OCI-LY3 (cell line): ENCODE measurements at regions not wholly inside any gene's neighbourhood (a gene's known extent, or its start where the extent isn't known, plus 50 kb on each side); places are given as distances from the start of the nearest gene placed in this dataset.

ENCODE experiments used
- EZH2phosphoT487 ChIP-seq: fragments of 200-600 bp; shearing (Covaris generic); IDR thresholded peaks from 2 replicates; pipeline ENCODE4 v1.6.1; 2018; ENCODE audit warnings: antibody characterized with exemption, mixed run types, low read depth
- TF ChIP-seq, protein P1 (sequence below): fragments of 200-600, 300-600 bp; sonication (generic); IDR thresholded peaks from 2 replicates; pipeline ENCODE4 v1.5.1; 2014; ENCODE audit warnings: antibody characterized with exemption, low read length, low read depth

DNA sequence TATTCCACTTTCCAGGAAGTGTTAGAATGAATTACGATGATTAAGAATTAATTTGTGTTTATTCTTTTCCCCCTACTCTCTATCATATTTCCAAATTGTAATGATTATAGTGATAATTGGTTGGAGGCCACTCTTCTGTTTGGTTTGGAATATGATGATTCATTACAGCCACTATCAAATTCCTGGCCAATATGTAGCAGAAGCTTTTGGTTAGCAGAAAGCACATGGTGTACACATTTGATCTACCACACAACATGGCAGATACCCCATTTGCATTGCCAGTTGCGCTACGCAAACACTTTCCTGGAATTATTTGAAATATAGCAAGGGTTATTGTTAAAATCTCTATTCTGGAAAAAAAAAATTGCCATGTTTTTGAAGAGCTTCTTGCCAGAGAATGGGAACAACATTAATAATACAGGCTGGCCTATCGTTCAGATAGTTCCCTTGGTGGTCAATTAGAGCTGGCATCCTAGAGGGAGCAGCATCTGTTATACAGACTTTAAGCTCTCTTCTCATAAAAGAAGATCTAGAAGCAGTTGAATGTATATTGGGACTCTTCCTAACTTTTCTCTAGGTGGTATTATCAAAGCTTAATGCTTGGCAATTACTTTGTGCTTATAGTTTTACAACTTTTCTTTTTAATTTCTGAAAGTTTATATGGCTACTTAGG is 455.0 kb upstream of the ACTBL2 start:
- TF ChIP-seq, protein P1, sequence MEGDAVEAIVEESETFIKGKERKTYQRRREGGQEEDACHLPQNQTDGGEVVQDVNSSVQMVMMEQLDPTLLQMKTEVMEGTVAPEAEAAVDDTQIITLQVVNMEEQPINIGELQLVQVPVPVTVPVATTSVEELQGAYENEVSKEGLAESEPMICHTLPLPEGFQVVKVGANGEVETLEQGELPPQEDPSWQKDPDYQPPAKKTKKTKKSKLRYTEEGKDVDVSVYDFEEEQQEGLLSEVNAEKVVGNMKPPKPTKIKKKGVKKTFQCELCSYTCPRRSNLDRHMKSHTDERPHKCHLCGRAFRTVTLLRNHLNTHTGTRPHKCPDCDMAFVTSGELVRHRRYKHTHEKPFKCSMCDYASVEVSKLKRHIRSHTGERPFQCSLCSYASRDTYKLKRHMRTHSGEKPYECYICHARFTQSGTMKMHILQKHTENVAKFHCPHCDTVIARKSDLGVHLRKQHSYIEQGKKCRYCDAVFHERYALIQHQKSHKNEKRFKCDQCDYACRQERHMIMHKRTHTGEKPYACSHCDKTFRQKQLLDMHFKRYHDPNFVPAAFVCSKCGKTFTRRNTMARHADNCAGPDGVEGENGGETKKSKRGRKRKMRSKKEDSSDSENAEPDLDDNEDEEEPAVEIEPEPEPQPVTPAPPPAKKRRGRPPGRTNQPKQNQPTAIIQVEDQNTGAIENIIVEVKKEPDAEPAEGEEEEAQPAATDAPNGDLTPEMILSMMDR, result no peak
- no peak for TF ChIP-seq EZH2phosphoT487
